WTC11 (cell line): ENCODE measurements at regions not wholly inside any gene's neighbourhood (a gene's known extent, or its start where the extent isn't known, plus 50 kb on each side); places are given as distances from the start of the nearest gene placed in this dataset.
A peak's percentile ranks its signal among the peaks of the same experiment; 100 is the strongest.

Experiments used
- ATAC-seq: fragments of 200-7000 bp; cut with Tn5 transposase; 2 replicates; pipeline ENCODE4 v1.10.0; 2021; ENCODE audit warnings: mild to moderate bottlenecking, moderate library complexity
- CTCF ChIA-PET: fragments of 300-600 bp; sonication (Branson Sonifier 250); formaldehyde crosslinking; loops from one replicate; lab custom pipeline; 2021; ENCODE audit warnings: antibody characterized with exemption; lab: Charles Lee
- POLR2A ChIA-PET: fragments of 350-600 bp; sonication (Branson Sonifier 250); formaldehyde crosslinking; loops from one replicate; lab custom pipeline; 2021; ENCODE audit warnings: antibody characterized with exemption; lab: Charles Lee
- DNase-seq: peaks from one replicate; pipeline ENCODE4 v3.0.0; 2021; ENCODE audit warnings: low spot score
- H3K27ac Mint-ChIP-seq: 2 replicates; pipeline ENCODE4 v1.8.0; 2021; ENCODE audit warnings: mixed read lengths
- H3K27me3 Mint-ChIP-seq: 2 replicates; pipeline ENCODE4 v1.8.0; 2021; ENCODE audit warnings: low read depth, mild to moderate bottlenecking, moderate library complexity, mixed read lengths
- H3K36me3 Mint-ChIP-seq: 2 replicates; pipeline ENCODE4 v1.8.0; 2021; ENCODE audit warnings: mixed read lengths
- H3K4me1 Mint-ChIP-seq: 2 replicates; pipeline ENCODE4 v1.8.0; 2022; ENCODE audit warnings: mixed read lengths
- H3K4me3 Mint-ChIP-seq: 2 replicates; pipeline ENCODE4 v1.8.0; 2021; ENCODE audit warnings: mild to moderate bottlenecking, moderate library complexity, mixed read lengths
- H3K9me3 Mint-ChIP-seq: 2 replicates; pipeline ENCODE4 v1.8.0; 2021; ENCODE audit warnings: mixed read lengths
- AR ChIP-seq: fragments of 250-450 bp; sonication (Bioruptor Pico); IDR thresholded peaks from 2 replicates; pipeline ENCODE4 v1.9.0; 2021; ENCODE audit warnings: mild to moderate bottlenecking
- CDX4 ChIP-seq: fragments of 250-450 bp; sonication (Bioruptor Pico); IDR thresholded peaks from 2 replicates; pipeline ENCODE4 v1.9.0; 2021; ENCODE audit warnings: moderate library complexity, mild to moderate bottlenecking, inconsistent platforms, borderline replicate concordance
- CREB1 ChIP-seq: sonication (generic); formaldehyde crosslinking; IDR thresholded peaks from 2 replicates; pipeline ENCODE4 v1.8.0; 2023; ENCODE audit warnings: mild to moderate bottlenecking, missing genetic modification reagents
- E2F1 ChIP-seq: sonication (generic); formaldehyde crosslinking; IDR thresholded peaks from 2 replicates; pipeline ENCODE4 v1.8.0; 2022; ENCODE audit warnings: mild to moderate bottlenecking, missing genetic modification reagents
- ELF4 ChIP-seq: sonication (generic); formaldehyde crosslinking; IDR thresholded peaks from 2 replicates; pipeline ENCODE4 v1.8.1; 2022; ENCODE audit warnings: low read depth, mild to moderate bottlenecking, moderate library complexity, missing genetic modification reagents
- ERG ChIP-seq: fragments of 250-450 bp; sonication (Bioruptor Pico); IDR thresholded peaks from 2 replicates; pipeline ENCODE4 v1.8.0; 2021; ENCODE audit warnings: mild to moderate bottlenecking
- HMGA2 ChIP-seq: fragments of 250-450 bp; sonication (Bioruptor Pico); IDR thresholded peaks from 2 replicates; pipeline ENCODE4 v1.4.0; 2021; ENCODE audit warnings: mild to moderate bottlenecking, moderate library complexity
- JUN ChIP-seq: sonication (generic); formaldehyde crosslinking; IDR thresholded peaks from 2 replicates; pipeline ENCODE4 v1.8.0; 2023; ENCODE audit warnings: mild to moderate bottlenecking, missing genetic modification reagents
- KAT7 ChIP-seq: sonication (generic); formaldehyde crosslinking; IDR thresholded peaks from 2 replicates; pipeline ENCODE4 v1.8.1; 2023; ENCODE audit warnings: missing genetic modification reagents, mild to moderate bottlenecking, borderline replicate concordance
- MYBL2 ChIP-seq: sonication (generic); formaldehyde crosslinking; IDR thresholded peaks from 2 replicates; pipeline ENCODE4 v1.8.1; 2023; ENCODE audit warnings: mild to moderate bottlenecking, moderate library complexity, missing genetic modification reagents
- NFATC4 ChIP-seq: fragments of 250-450 bp; sonication (Bioruptor Pico); IDR thresholded peaks from 2 replicates; pipeline ENCODE4 v1.9.0; 2021; ENCODE audit warnings: mild to moderate bottlenecking
- NFYB ChIP-seq: sonication (generic); formaldehyde crosslinking; conservative IDR thresholded peaks from 2 replicates; pipeline ENCODE4 v1.8.0; 2022; ENCODE audit warnings: low read depth, missing genetic modification reagents
- PRRX2 ChIP-seq: fragments of 250-450 bp; sonication (Bioruptor Pico); IDR thresholded peaks from 2 replicates; pipeline ENCODE4 v1.8.0; 2021; ENCODE audit warnings: mild to moderate bottlenecking
- RELA ChIP-seq: sonication (generic); formaldehyde crosslinking; IDR thresholded peaks from 2 replicates; pipeline ENCODE4 v1.8.1; 2022; ENCODE audit warnings: missing genetic modification reagents, mild to moderate bottlenecking, borderline replicate concordance
- SMAD4 ChIP-seq: sonication (generic); formaldehyde crosslinking; IDR thresholded peaks from 2 replicates; pipeline ENCODE4 v1.8.0; 2022; ENCODE audit warnings: mild to moderate bottlenecking, missing genetic modification reagents
- SP1 ChIP-seq: sonication (generic); formaldehyde crosslinking; conservative IDR thresholded peaks from 2 replicates; pipeline ENCODE4 v1.8.1; 2022; ENCODE audit warnings: missing genetic modification reagents
- TCF7 ChIP-seq: sonication (generic); formaldehyde crosslinking; IDR thresholded peaks from 2 replicates; pipeline ENCODE4 v1.8.0; 2022; ENCODE audit warnings: mild to moderate bottlenecking, low read depth, missing genetic modification reagents, moderate library complexity
- TEAD4 ChIP-seq: sonication (generic); formaldehyde crosslinking; IDR thresholded peaks from 2 replicates; pipeline ENCODE4 v1.8.0; 2022; ENCODE audit warnings: mild to moderate bottlenecking, missing genetic modification reagents
- ZBTB21 ChIP-seq: sonication (generic); formaldehyde crosslinking; IDR thresholded peaks from 2 replicates; pipeline ENCODE4 v1.8.1; 2023; ENCODE audit warnings: mild to moderate bottlenecking, missing genetic modification reagents, borderline replicate concordance
- ZNF138 ChIP-seq: sonication (generic); formaldehyde crosslinking; conservative IDR thresholded peaks from 2 replicates; pipeline ENCODE4 v1.8.1; 2022; ENCODE audit warnings: mild to moderate bottlenecking, moderate library complexity, missing genetic modification reagents
- ZNF219 ChIP-seq: sonication (generic); formaldehyde crosslinking; IDR thresholded peaks from 2 replicates; pipeline ENCODE4 v1.8.0; 2023; ENCODE audit warnings: missing genetic modification reagents, mild to moderate bottlenecking, borderline replicate concordance
- ZNF232 ChIP-seq: sonication (generic); formaldehyde crosslinking; IDR thresholded peaks from 2 replicates; pipeline ENCODE4 v1.8.0; 2022; ENCODE audit warnings: mild to moderate bottlenecking, missing genetic modification reagents
- ZNF263 ChIP-seq: sonication (generic); formaldehyde crosslinking; IDR thresholded peaks from 2 replicates; pipeline ENCODE4 v1.8.1; 2022; ENCODE audit warnings: low read depth, mild to moderate bottlenecking, moderate library complexity, missing genetic modification reagents
- ZNF281 ChIP-seq: sonication (generic); formaldehyde crosslinking; IDR thresholded peaks from 2 replicates; pipeline ENCODE4 v1.8.0; 2023; ENCODE audit warnings: mild to moderate bottlenecking, missing genetic modification reagents
- ZNF423 ChIP-seq: fragments of 250-450 bp; sonication (Bioruptor Pico); IDR thresholded peaks from 2 replicates; pipeline ENCODE4 v2.1.2; 2022; ENCODE audit warnings: mild to moderate bottlenecking, moderate library complexity
- ZSCAN18 ChIP-seq: fragments of 250-450 bp; sonication (Bioruptor Pico); IDR thresholded peaks from 2 replicates; pipeline ENCODE4 v2.1.2; 2022; ENCODE audit warnings: mild to moderate bottlenecking, moderate library complexity

GRCh38 chr9:87146933-87147332 is 199.6 kb upstream of the GAS1 start:
- CTCF ChIA-PET, result no interaction called here
- POLR2A ChIA-PET, result no interaction called here
- Mint-ChIP-seq H3K36me3 (0 out of 2 replicates have a peak, but pooled peaks cover 3% of the 10 kb centered on the region), H3K27me3 (peaks cover 43% of the 10 kb centered on the region), H3K4me3 (no peak overlapping the region), H3K4me1 (peaks cover 16% of the 10 kb centered on the region), H3K9me3 (no peaks in the 10 kb centered on the region), H3K27ac (no peak overlapping the region)
- no peak for ATAC-seq
- TF ChIP-seq ZBTB21 (CRISPR knock-in tag) (no peak), ZNF281 (CRISPR knock-in tag) (no peak), RELA (CRISPR knock-in tag) (no peak), ZNF138 (CRISPR knock-in tag) (no peak), ZSCAN18 (no peak), ZNF263 (CRISPR knock-in tag) (no peak), E2F1 (CRISPR knock-in tag) (no peak), NFATC4 (CRISPR knock-in tag) (no peak), NFYB (no peak), SMAD4 (CRISPR knock-in tag) (no peak), TCF7 (CRISPR knock-in tag) (no peak), CREB1 (CRISPR knock-in tag) (no peak), ELF4 (no peak), MYBL2 (CRISPR knock-in tag) (no peak), PRRX2 (no peak), HMGA2 (CRISPR knock-in tag) (no peak), ZNF423 (CRISPR knock-in tag) (no peak), ERG (no peak), SP1 (no peak)
- no peak for DNase-seq

GRCh38 chr9:87147839-87148238 is 200.5 kb upstream of the GAS1 start:
- ATAC-seq (no peak; the same call in 1 of the 2 replicates), DNase-seq (no peak)
- no peaks in the 10 kb centered on the region for H3K9me3 Mint-ChIP-seq
- TF ChIP-seq AR (CRISPR knock-in tag), result no peak
- no peak for TF ChIP-seq ZBTB21 (CRISPR knock-in tag)
- no peak for TF ChIP-seq KAT7 (CRISPR knock-in tag)
- TF ChIP-seq ZNF219 (CRISPR knock-in tag), result no peak
- TF ChIP-seq ZNF232 (CRISPR knock-in tag), result no peak
- TF ChIP-seq ZSCAN18, result no peak
- no peak for TF ChIP-seq TEAD4
- TF ChIP-seq CREB1 (CRISPR knock-in tag), result no peak
- no peak for TF ChIP-seq JUN
- TF ChIP-seq CDX4 (CRISPR knock-in tag), result no peak
- H3K36me3 Mint-ChIP-seq, result 0 out of 2 replicates have a peak, but pooled peaks cover 3% of the 10 kb centered on the region
- H3K4me1 Mint-ChIP-seq, result peaks cover 16% of the 10 kb centered on the region
- ChIA-PET POLR2A (interaction anchor here (1.2 kb wide), 1 partner anchor 200 kb away, joined by 3 read pairs; no protein-coding TSS in a partner anchor), CTCF (no interaction called here)
- no peak overlapping the region for H3K27ac Mint-ChIP-seq
- H3K4me3 Mint-ChIP-seq, result peak overlapping the region; percentile 74
- peaks cover 43% of the 10 kb centered on the region for H3K27me3 Mint-ChIP-seq
